Neuronal stem cell (in vitro differentiated cells): ENCODE measurements at regions not wholly inside any gene's neighbourhood (a gene's known extent, or its start where the extent isn't known, plus 50 kb on each side); places are given as distances from the start of the nearest gene placed in this dataset.

Source experiments
- DNase-seq: peaks from one replicate; pipeline ENCODE4 v3.0.0-alpha.2; 2013; ENCODE audit warnings: low spot score
- H2AFZ ChIP-seq: one replicate; pipeline ENCODE4 v1.6.1; 2013; ENCODE audit warnings: mild to moderate bottlenecking, low read length, inconsistent platforms
- H2AK5ac ChIP-seq: 2 replicates; pipeline ENCODE4 v1.6.1; 2013; ENCODE audit warnings: low read depth, mild to moderate bottlenecking, inconsistent platforms, low read length, moderate library complexity, mixed read lengths
- H2BK120ac ChIP-seq: 2 replicates; pipeline ENCODE4 v1.6.1; 2013; ENCODE audit warnings: low read depth, mild to moderate bottlenecking, inconsistent platforms, low read length, moderate library complexity, mixed read lengths
- H2BK12ac ChIP-seq: one replicate; pipeline ENCODE4 v1.6.1; 2013; ENCODE audit warnings: low read length, inconsistent platforms
- H2BK15ac ChIP-seq: 2 replicates; pipeline ENCODE4 v1.6.1; 2013; ENCODE audit warnings: mild to moderate bottlenecking, low read length, inconsistent platforms, mixed read lengths
- H2BK5ac ChIP-seq: one replicate; pipeline ENCODE4 v1.6.1; 2013; ENCODE audit warnings: inconsistent platforms, mild to moderate bottlenecking, low read length, moderate library complexity
- H3K14ac ChIP-seq: one replicate; pipeline ENCODE4 v1.6.1; 2013; ENCODE audit warnings: low read length, inconsistent platforms
- H3K18ac ChIP-seq: 2 replicates; pipeline ENCODE4 v1.6.1; 2013; ENCODE audit warnings: low read length, inconsistent platforms
- H3K23ac ChIP-seq: 2 replicates; pipeline ENCODE4 v1.6.1; 2013; ENCODE audit warnings: low read depth, mild to moderate bottlenecking, mixed read lengths, low read length, inconsistent platforms; ENCODE audit not compliant: poor library complexity
- H3K27ac ChIP-seq: replicated peaks from 3 replicates; pipeline ENCODE4 v1.5.1; 2013; ENCODE audit warnings: low read length, inconsistent platforms
- H3K27me3 ChIP-seq, 3 experiments: 2 replicates each; pipeline ENCODE4 v1.6.1; 2013; ENCODE audit warnings: low read length in 3 of 3, mild to moderate bottlenecking in 2 of 3, inconsistent platforms in 1 of 3, low read depth in 1 of 3, mixed read lengths in 1 of 3, moderate library complexity in 1 of 3; ENCODE audit not compliant: control insufficient read depth in 3 of 3, insufficient read depth in 3 of 3
- H3K36me3 ChIP-seq, 2 donors: replicated peaks in 1 of 2; 2 replicates each; pipeline ENCODE4 v1.6.1; 2013; ENCODE audit warnings: low read length in 2 of 2; ENCODE audit not compliant: control insufficient read depth in 2 of 2, insufficient read depth in 2 of 2
- H3K4ac ChIP-seq: 2 replicates; pipeline ENCODE4 v1.6.1; 2013; ENCODE audit warnings: inconsistent platforms, mild to moderate bottlenecking, low read length, moderate library complexity
- H3K4me1 ChIP-seq, 2 donors: 1 replicate in 1 of 2; 2 replicates in 1 of 2; pipeline ENCODE4 v1.6.1; 2013; ENCODE audit warnings: low read length in 2 of 2, low read depth in 1 of 2; ENCODE audit not compliant: control insufficient read depth in 2 of 2, insufficient read depth in 1 of 2
- H3K4me2 ChIP-seq: one replicate; pipeline ENCODE4 v1.6.1; 2013; ENCODE audit warnings: mild to moderate bottlenecking, low read length, inconsistent platforms; ENCODE audit not compliant: insufficient read depth, poor library complexity, severe bottlenecking
- H3K4me3 ChIP-seq, 2 donors: 2 replicates each; pipeline ENCODE4 v1.5.1; 2013; ENCODE audit warnings: low read length in 2 of 2, mild to moderate bottlenecking in 2 of 2, inconsistent platforms in 1 of 2, moderate library complexity in 1 of 2
- H3K79me1 ChIP-seq: one replicate; pipeline ENCODE4 v1.6.1; 2013; ENCODE audit warnings: low read depth, mild to moderate bottlenecking, inconsistent platforms, low read length, moderate library complexity
- H3K9ac ChIP-seq: one replicate; pipeline ENCODE4 v1.6.1; 2013; ENCODE audit warnings: mild to moderate bottlenecking, low read depth, low read length, inconsistent platforms; ENCODE audit not compliant: poor library complexity
- H3K9me3 ChIP-seq, 2 donors: replicated peaks in 1 of 2; 2 replicates each; pipeline versions ENCODE3 to v1.6.1; 2013; ENCODE audit warnings: low read length in 2 of 2, mild to moderate bottlenecking in 2 of 2, inconsistent platforms in 1 of 2, low read depth in 1 of 2, mixed read lengths in 1 of 2, moderate library complexity in 1 of 2; ENCODE audit not compliant: control insufficient read depth in 2 of 2, insufficient read depth in 1 of 2
- H4K8ac ChIP-seq: one replicate; pipeline ENCODE4 v1.6.1; 2013; ENCODE audit warnings: low read depth, mild to moderate bottlenecking, inconsistent platforms, low read length, moderate library complexity
- H4K91ac ChIP-seq: one replicate; pipeline ENCODE4 v1.6.1; 2013; ENCODE audit warnings: low read length, low read depth, mild to moderate bottlenecking, inconsistent platforms; ENCODE audit not compliant: poor library complexity
- WGBS, 2 donors: extraction: QIAGEN DNeasy Blood & Tissue Kit; methylation state at CpG; one replicate each; pipeline ENCODE4 v1.1.7; 2013; ENCODE audit warnings: missing lambda C conversion rate in 2 of 2, mixed read lengths in 1 of 2; ENCODE audit not compliant: insufficient read length in 2 of 2, insufficient replicate concordance in 1 of 2; ENCODE audit errors: extremely low coverage in 2 of 2; 5-methylcytosine and 5-hydroxymethylcytosine counted together

DNA sequence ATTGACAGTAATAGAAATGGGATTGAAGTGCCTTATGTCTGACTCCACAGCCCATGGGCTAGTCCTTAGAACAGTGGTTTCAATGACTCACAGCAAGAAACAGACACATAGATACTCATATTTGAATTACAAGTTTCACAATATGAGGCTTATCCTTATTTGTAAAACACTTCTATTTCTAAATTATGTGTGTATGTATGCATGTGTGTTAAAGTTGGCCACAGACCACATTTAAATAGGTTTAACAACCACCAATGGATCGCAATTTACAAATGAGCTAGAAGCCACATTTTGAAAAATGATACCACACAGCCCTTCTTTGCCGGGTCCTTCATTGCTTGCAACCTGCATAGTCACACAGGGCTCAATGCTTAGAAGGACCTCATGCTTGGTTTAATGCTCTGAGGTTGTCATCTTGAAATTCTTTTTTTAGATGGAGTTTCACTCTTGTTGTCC is 157.8 kb upstream of the PREP start:
- WGBS, 2 donors = no CpG with 5 or more reads among the region's 2 CpGs

DNA sequence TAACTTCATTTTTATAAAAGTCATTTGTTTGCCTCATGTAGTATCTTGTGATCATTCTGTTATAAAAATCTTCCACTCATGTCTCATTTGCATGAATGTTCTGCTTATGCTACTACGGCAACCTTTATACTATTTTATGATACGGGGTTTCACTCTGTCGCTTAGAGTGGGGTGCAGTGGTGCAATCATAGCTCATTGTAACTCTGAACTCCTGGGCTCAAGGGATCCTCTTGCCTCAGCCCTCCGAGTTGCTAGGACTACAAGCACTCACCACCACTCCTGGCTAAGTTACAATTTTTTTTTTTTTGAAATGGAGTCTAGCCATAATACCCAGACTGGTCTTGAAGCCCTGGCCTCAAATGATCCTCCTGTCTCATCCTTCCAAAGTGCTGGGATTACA is 154.4 kb upstream of the PREP start:
- no peak overlapping the region for H3K27ac ChIP-seq
- H3K18ac ChIP-seq = no peak overlapping the region
- no peak overlapping the region for H2BK15ac ChIP-seq
- no peaks in the 10 kb centered on the region for H3K4me1 ChIP-seq
- H3K9ac ChIP-seq = no peak overlapping the region
- H2AK5ac ChIP-seq = no peak overlapping the region
- no peak overlapping the region for H3K23ac ChIP-seq
- H3K14ac ChIP-seq = no peak overlapping the region
- H3K79me1 ChIP-seq = no peaks in the 10 kb centered on the region
- no peak overlapping the region for H2BK12ac ChIP-seq
- H2BK5ac ChIP-seq = no peak overlapping the region
- no peak overlapping the region for H4K91ac ChIP-seq
- H4K8ac ChIP-seq = no peak overlapping the region
- no peaks in the 10 kb centered on the region for H3K27me3 ChIP-seq
- no peak overlapping the region for H2BK120ac ChIP-seq
- WGBS, 2 donors = no CpG with 5 or more reads among the region's 4 CpGs
- H3K9me3 ChIP-seq = no peaks in the 10 kb centered on the region
- no peak overlapping the region for H2AFZ ChIP-seq
- no peaks in the 10 kb centered on the region for H3K36me3 ChIP-seq
- H3K4me2 ChIP-seq = no peak overlapping the region
- no peak overlapping the region for H3K4ac ChIP-seq
- DNase-seq = no peak
- no peak overlapping the region for H3K4me3 ChIP-seq

More for the DNA sequence above, 157.8 kb upstream of the PREP start:
- Histone ChIP-seq H3K27ac (no peak overlapping the region), H3K4me3 (no peak overlapping the region), H3K27me3 (no peaks in the 10 kb centered on the region), H3K4ac (no peak overlapping the region), H3K79me1 (no peaks in the 10 kb centered on the region), H3K4me1 (no peaks in the 10 kb centered on the region), H2BK5ac (no peak overlapping the region), H3K23ac (no peak overlapping the region), H3K9me3 (peaks cover 0 to 2% of the 10 kb centered on the region in 2 donors), H2BK12ac (no peak overlapping the region), H2BK120ac (no peak overlapping the region), H2AFZ (no peak overlapping the region), H3K18ac (no peak overlapping the region), H2BK15ac (no peak overlapping the region), H3K36me3 (no peaks in the 10 kb centered on the region), H4K91ac (no peak overlapping the region), H3K9ac (no peak overlapping the region), H4K8ac (no peak overlapping the region), H3K4me2 (no peak overlapping the region), H2AK5ac (no peak overlapping the region), H3K14ac (no peak overlapping the region)
- DNase-seq = no peak

DNA sequence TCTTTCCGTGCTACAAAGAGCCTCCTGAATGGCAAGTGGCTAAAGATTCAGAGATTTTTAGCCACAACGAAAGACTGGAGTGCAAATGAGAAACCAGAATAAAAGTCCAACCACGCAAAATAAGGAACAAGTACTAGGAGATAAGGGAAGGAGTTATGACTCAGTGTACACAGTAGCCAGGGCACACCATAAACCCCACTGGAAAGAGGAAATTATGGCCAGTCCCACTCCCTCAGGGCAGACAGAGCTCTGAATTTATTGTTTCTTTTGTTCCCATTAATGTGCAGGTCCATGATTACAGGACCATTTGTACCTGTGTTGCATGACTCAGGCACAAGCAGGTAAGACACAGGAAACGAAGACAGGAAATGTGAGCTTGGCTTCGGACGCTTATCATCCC is 150.3 kb upstream of the PREP start:
- no peak for DNase-seq
- Histone ChIP-seq H3K36me3 (no peaks in the 10 kb centered on the region), H2AK5ac (no peak overlapping the region), H3K27me3 (no peaks in the 10 kb centered on the region), H3K4me2 (no peak overlapping the region), H4K8ac (no peak overlapping the region), H3K14ac (no peak overlapping the region), H3K23ac (no peak overlapping the region), H4K91ac (no peak overlapping the region), H2BK5ac (no peak overlapping the region), H3K9me3 (no peaks in the 10 kb centered on the region), H2BK12ac (no peak overlapping the region), H3K18ac (no peak overlapping the region), H3K27ac (no peak overlapping the region), H3K4ac (no peak overlapping the region), H2AFZ (no peak overlapping the region), H3K9ac (no peak overlapping the region), H3K4me1 (no peaks in the 10 kb centered on the region), H3K79me1 (no peaks in the 10 kb centered on the region), H3K4me3 (no peak overlapping the region), H2BK15ac (no peak overlapping the region), H2BK120ac (no peak overlapping the region)
- WGBS, 2 donors = no CpG with 5 or more reads among the region's 6 CpGs

DNA sequence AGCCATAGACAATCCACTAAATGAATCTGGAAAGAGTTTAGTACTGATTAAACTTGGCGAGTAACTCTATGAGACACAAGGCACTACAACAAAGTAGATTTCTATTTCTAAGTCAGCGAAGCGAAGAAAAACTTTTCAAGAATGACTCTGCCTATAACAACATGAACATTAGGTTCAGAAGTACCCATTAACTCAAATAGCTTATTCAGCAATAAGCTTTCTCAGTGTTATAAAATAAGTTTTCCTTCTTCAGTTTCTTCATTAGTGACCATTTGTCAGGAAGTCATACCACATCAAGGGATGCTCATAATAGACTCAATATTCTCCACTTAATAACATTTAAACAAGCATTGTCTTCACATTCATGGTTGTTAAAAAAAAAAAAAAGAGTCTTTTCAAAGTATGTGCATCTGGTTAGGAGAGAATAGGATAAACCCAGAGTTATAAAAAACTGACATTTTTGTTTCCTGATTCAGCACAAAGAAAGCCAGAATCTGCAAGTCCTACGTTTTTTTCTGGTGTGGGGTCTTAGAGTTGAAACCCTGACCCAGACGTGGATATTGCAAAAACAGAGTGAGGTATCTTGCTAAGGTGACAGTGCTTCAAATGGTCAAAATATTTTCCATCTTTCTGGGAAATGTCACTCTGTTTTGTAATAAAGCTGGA is 148.2 kb upstream of the PREP start:
- WGBS, 2 donors = no CpG with 5 or more reads among the region's 5 CpGs
- H2BK15ac ChIP-seq = no peak overlapping the region
- no peak overlapping the region for H3K14ac ChIP-seq
- no peak overlapping the region for H2AK5ac ChIP-seq
- no peak overlapping the region for H2BK12ac ChIP-seq
- H3K4me1 ChIP-seq = no peaks in the 10 kb centered on the region
- H2BK120ac ChIP-seq = no peak overlapping the region
- H2AFZ ChIP-seq = no peak overlapping the region
- H2BK5ac ChIP-seq = no peak overlapping the region
- no peaks in the 10 kb centered on the region for H3K9me3 ChIP-seq
- H3K4me2 ChIP-seq = no peak overlapping the region
- no peak overlapping the region for H4K8ac ChIP-seq
- H3K27me3 ChIP-seq = no peaks in the 10 kb centered on the region
- H4K91ac ChIP-seq = no peak overlapping the region
- DNase-seq = no peak
- H3K18ac ChIP-seq = no peak overlapping the region
- H3K79me1 ChIP-seq = no peaks in the 10 kb centered on the region
- no peak overlapping the region for H3K27ac ChIP-seq
- no peak overlapping the region for H3K9ac ChIP-seq
- H3K4me3 ChIP-seq = no peak overlapping the region
- no peaks in the 10 kb centered on the region for H3K36me3 ChIP-seq
- no peak overlapping the region for H3K23ac ChIP-seq
- H3K4ac ChIP-seq = no peak overlapping the region
